Liver (tissue), 8 donors: ENCODE measurements at regions not wholly inside any gene's neighbourhood (a gene's known extent, or its start where the extent isn't known, plus 50 kb on each side); places are given as distances from the start of the nearest gene placed in this dataset.

Experiments used
- DNase-seq: peaks from one replicate; pipeline ENCODE4 v3.0.0-alpha.2; 2017; ENCODE audit warnings: low spot score
- H3K27ac ChIP-seq, 2 donors: one replicate each; pipeline ENCODE4 v1.7.0; 2013; ENCODE audit warnings: inconsistent platforms in 2 of 2, low read length in 2 of 2, control low read depth in 1 of 2, low read depth in 1 of 2, mild to moderate bottlenecking in 1 of 2
- H3K27me3 ChIP-seq, 4 donors: one replicate each; pipeline versions ENCODE4 v1.6.1 to v1.7.0; 2013; ENCODE audit warnings: low read length in 3 of 4, inconsistent platforms in 1 of 4, mild to moderate bottlenecking in 1 of 4, moderate library complexity in 1 of 4; ENCODE audit not compliant: control insufficient read depth in 4 of 4, insufficient read depth in 4 of 4
- H3K36me3 ChIP-seq, 4 donors: one replicate each; pipeline versions ENCODE4 v1.6.1 to v1.7.0; 2013; ENCODE audit warnings: low read length in 3 of 4, mild to moderate bottlenecking in 3 of 4, low read depth in 1 of 4, moderate library complexity in 1 of 4; ENCODE audit not compliant: control insufficient read depth in 4 of 4, insufficient read depth in 3 of 4
- H3K4me1 ChIP-seq, 4 donors: one replicate each; pipeline versions ENCODE4 v1.6.1 to v1.7.0; 2013; ENCODE audit warnings: low read length in 3 of 4, mild to moderate bottlenecking in 3 of 4, moderate library complexity in 1 of 4; ENCODE audit not compliant: control insufficient read depth in 4 of 4, insufficient read depth in 4 of 4
- H3K4me3 ChIP-seq, 3 donors: one replicate each; pipeline versions ENCODE4 v1.6.1 to v1.7.0; 2013; ENCODE audit warnings: low read length in 3 of 3, control low read depth in 1 of 3, low read depth in 1 of 3, mild to moderate bottlenecking in 1 of 3
- H3K9ac ChIP-seq, 2 donors: one replicate each; pipeline ENCODE4 v1.7.0; 2013; ENCODE audit warnings: low read length in 2 of 2, mild to moderate bottlenecking in 2 of 2, moderate library complexity in 2 of 2, control low read depth in 1 of 2, low read depth in 1 of 2
- H3K9me3 ChIP-seq, 4 donors: one replicate each; pipeline versions ENCODE4 v1.6.1 to v1.7.0; 2013; ENCODE audit warnings: low read length in 3 of 4; ENCODE audit not compliant: control insufficient read depth in 4 of 4
- CTCF ChIP-seq: fragments of 150-350 bp; IDR thresholded peaks from 2 replicates; pipeline ENCODE4 v1.5.1; 2017; ENCODE audit warnings: improper control_type of control experiment, low read depth, low read length; ENCODE audit not compliant: missing input control
- EGR1 ChIP-seq, 2 donors: IDR thresholded peaks; 2 replicates each; pipeline ENCODE4 v1.6.1; 2016 to 2018; ENCODE audit warnings: antibody characterized with exemption in 2 of 2, low read depth in 2 of 2
- FOXA1 ChIP-seq: IDR thresholded peaks from 2 replicates; pipeline ENCODE4 v1.6.1; 2016; ENCODE audit warnings: antibody characterized with exemption
- FOXA2 ChIP-seq: IDR thresholded peaks from 2 replicates; pipeline ENCODE4 v1.6.1; 2016; ENCODE audit warnings: antibody characterized with exemption
- GABPA ChIP-seq, 2 donors: IDR thresholded peaks in 1 of 2; conservative IDR thresholded peaks in 1 of 2; 2 replicates each; pipeline ENCODE4 v1.6.1; 2016; ENCODE audit warnings: antibody characterized with exemption in 2 of 2, mild to moderate bottlenecking in 1 of 2, moderate library complexity in 1 of 2
- HNF4A ChIP-seq, 2 donors: conservative IDR thresholded peaks; 2 replicates each; pipeline ENCODE4 v1.6.1; 2016; ENCODE audit warnings: antibody characterized with exemption in 2 of 2, mild to moderate bottlenecking in 2 of 2
- HNF4G ChIP-seq: IDR thresholded peaks from 2 replicates; pipeline ENCODE4 v1.6.1; 2016; ENCODE audit warnings: antibody characterized with exemption
- JUND ChIP-seq, 2 donors: IDR thresholded peaks; 2 replicates each; pipeline ENCODE4 v1.6.1; 2016; ENCODE audit warnings: antibody characterized with exemption in 2 of 2
- MAX ChIP-seq: IDR thresholded peaks from 2 replicates; pipeline ENCODE4 v1.6.1; 2016; ENCODE audit warnings: antibody characterized with exemption
- NR2F2 ChIP-seq: IDR thresholded peaks from 2 replicates; pipeline ENCODE4 v1.6.1; 2016; ENCODE audit warnings: antibody characterized with exemption
- RAD21 ChIP-seq, 2 donors: IDR thresholded peaks; 2 replicates each; pipeline ENCODE4 v1.6.1; 2016; ENCODE audit warnings: antibody characterized with exemption in 2 of 2, mild to moderate bottlenecking in 2 of 2
- REST ChIP-seq: IDR thresholded peaks from 2 replicates; pipeline ENCODE4 v1.6.1; 2016; ENCODE audit warnings: antibody characterized with exemption, mild to moderate bottlenecking
- RXRA ChIP-seq, 2 donors: IDR thresholded peaks; 2 replicates each; pipeline ENCODE4 v1.6.1; 2017 to 2018; ENCODE audit warnings: antibody characterized with exemption in 2 of 2, mild to moderate bottlenecking in 1 of 2
- SP1 ChIP-seq: IDR thresholded peaks from 2 replicates; pipeline ENCODE4 v1.6.1; 2018; ENCODE audit warnings: antibody characterized with exemption, mild to moderate bottlenecking
- TAF1 ChIP-seq: conservative IDR thresholded peaks from 2 replicates; pipeline ENCODE4 v1.6.1; 2016; ENCODE audit warnings: antibody characterized with exemption, mild to moderate bottlenecking
- YY1 ChIP-seq: IDR thresholded peaks from 2 replicates; pipeline ENCODE4 v1.6.1; 2016; ENCODE audit warnings: antibody characterized with exemption, mild to moderate bottlenecking
- ZBTB33 ChIP-seq: IDR thresholded peaks from 2 replicates; pipeline ENCODE4 v1.6.1; 2016; ENCODE audit warnings: antibody characterized with exemption
- whole genome bisulfite sequencing: extraction: QIAGEN DNeasy Blood & Tissue Kit; methylation state at CpG from one replicate; pipeline ENCODE4 v1.1.7; 2013; 5-methylcytosine and 5-hydroxymethylcytosine counted together
- TF ChIP-seq, protein P1 (sequence below): IDR thresholded peaks from 2 replicates; pipeline ENCODE4 v1.6.1; 2016; ENCODE audit warnings: antibody characterized with exemption
- donor health status: healthy.
- donor health status: healthy.
- donor health status: healthy.
- donor health status: healthy.
- donor health status: healthy.

DNA sequence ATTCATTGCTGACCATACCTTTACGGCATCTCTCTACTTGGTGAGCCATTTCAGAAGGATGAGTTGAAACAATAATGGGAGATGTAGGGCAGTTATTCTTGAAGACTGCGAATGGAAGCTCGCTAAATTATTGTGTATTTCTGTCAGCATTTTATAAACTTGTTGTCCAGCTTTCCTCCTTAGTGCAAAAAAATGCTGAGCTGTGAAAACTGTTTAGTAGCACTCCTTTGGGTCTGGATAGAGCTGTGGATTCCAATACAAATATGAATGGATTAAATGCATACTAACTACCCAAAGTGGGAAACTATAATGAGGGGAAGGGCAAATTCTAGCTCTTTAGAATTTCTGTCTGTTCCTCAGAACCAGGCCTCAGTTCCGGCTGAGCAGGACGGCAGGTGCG is 461.6 kb downstream of the TXNL1 start:
- no peaks in the 10 kb centered on the region for H3K36me3 ChIP-seq
- 93% methylated on average over 6 of the region's 6 CpGs for WGBS
- no peak for TF ChIP-seq SP1
- no peak for TF ChIP-seq RAD21 (IDR thresholded peaks at IDR 0.05)
- no peak for TF ChIP-seq EGR1 (IDR thresholded peaks at IDR 0.05; ENCODE audit: low read depth in 2 of 2)
- no peak for TF ChIP-seq REST
- TF ChIP-seq CTCF: no peak
- TF ChIP-seq FOXA1: no peak
- TF ChIP-seq, protein P1, sequence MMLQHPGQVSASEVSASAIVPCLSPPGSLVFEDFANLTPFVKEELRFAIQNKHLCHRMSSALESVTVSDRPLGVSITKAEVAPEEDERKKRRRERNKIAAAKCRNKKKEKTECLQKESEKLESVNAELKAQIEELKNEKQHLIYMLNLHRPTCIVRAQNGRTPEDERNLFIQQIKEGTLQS: no peak
- TF ChIP-seq JUND (IDR thresholded peaks at IDR 0.05): no peak
- TF ChIP-seq YY1: no peak
- no peak for TF ChIP-seq HNF4G
- no peak for TF ChIP-seq GABPA (IDR thresholded peaks at IDR 0.05 in 1 of 2, conservative IDR thresholded peaks at IDR 0.05 in 1 of 2)
- no peak for TF ChIP-seq NR2F2
- TF ChIP-seq HNF4A (conservative IDR thresholded peaks at IDR 0.05): no peak
- TF ChIP-seq FOXA2: no peak
- no peak for TF ChIP-seq ZBTB33
- TF ChIP-seq MAX: no peak
- no peak for TF ChIP-seq RXRA (IDR thresholded peaks at IDR 0.05)
- no peak for TF ChIP-seq TAF1
- H3K4me1 ChIP-seq: no peaks in the 10 kb centered on the region
- DNase-seq: no peak
- no peaks in the 10 kb centered on the region for H3K27me3 ChIP-seq
- H3K27ac ChIP-seq: no peak overlapping the region
- no peak overlapping the region for H3K9ac ChIP-seq
- no peaks in the 10 kb centered on the region for H3K9me3 ChIP-seq
- no peak overlapping the region for H3K4me3 ChIP-seq
